NCI-H524 treated with DMSO at 0.1 percent for 48 hours (cell line): ENCODE measurements at regions not wholly inside any gene's neighbourhood (a gene's known extent, or its start where the extent isn't known, plus 50 kb on each side); places are given as distances from the start of the nearest gene placed in this dataset.
"Not testable (repeated sequence)": the region's sequence is repeated elsewhere in the genome, so short reads cannot be mapped to it uniquely, and the experiment has no call there.

ENCODE experiments used
- DNase-seq: peaks from one replicate; lab custom pipeline; 2025; lab: John Stamatoyannopoulos, UW

DNA sequence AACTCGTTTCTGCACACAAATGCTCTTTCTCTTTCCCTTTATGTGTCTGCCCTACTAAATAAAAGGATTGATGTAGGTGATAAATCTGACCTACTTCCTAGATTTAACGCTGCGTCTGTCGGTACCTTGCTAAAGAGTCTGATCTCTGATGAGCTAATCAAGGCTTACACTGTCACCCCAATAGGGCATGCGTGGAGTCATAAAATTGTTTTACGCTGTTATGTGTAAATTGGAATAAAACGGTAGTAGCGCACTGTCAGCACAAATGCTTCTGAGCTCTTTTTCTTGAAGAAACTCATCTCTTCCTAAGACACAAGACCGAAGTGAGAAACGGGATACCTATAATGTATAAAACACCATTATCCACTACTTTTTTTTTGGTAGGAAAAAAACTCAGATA, 2106.3 kb upstream of the WWC1 start:
- DNase-seq = no peak

DNA sequence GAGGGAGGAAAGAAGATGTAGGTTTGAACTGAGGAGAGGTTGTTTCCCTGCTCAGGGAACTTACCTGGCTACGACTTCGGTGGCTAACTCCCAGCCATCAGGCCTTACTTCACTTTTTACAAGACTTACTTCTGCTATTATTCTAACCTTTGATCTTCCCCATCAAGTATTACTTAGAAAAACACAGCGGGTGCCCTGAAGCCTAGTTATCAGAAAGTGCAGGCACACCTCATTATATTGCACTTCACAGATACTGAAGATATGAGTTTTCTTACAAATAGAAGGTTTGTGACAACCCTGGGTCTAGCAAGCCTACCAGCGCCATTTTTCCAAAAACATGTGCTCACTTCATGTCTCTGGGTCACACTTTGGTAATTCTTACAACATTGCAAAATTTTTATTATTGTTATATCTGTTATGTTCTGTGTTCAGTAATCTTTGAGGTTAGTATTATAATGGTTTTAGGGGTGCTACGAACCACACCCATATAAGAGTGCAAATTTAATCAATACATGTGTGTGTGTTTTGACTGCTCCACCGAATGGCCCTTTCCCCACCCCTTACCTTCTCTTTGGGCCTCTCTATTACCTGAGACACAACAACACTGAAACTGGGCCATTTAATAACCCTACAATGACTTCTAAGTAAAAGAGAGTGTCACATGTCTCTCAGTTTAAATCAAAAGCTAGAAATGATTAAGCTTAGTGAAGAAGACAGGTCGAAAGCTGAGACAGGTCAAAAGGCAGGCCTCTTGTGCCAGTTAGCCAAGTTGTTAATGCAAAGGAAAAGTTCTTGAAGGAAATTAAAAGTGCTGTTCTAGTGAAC, 2102.7 kb upstream of the WWC1 start:
- DNase-seq = no peak

DNA sequence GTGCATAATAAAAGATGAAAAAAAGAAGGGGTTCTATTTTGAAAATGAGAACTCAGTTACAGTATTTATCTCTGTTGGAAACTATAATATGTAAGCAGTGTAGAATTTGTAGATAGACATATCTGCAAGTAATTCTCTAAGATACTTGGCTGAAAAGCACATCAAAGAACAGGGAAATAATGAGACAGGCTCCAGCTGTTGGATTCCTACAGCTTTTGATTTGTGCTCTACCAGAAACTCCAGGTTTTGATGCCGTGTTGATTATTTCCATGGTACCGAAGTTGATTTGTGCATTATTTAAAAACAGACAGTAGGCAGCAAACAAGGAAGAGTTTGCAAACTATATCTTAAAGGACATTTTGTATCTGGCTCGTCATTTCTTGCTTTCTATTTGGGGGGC, 2098.7 kb upstream of the WWC1 start:
- DNase-seq = no peak

DNA sequence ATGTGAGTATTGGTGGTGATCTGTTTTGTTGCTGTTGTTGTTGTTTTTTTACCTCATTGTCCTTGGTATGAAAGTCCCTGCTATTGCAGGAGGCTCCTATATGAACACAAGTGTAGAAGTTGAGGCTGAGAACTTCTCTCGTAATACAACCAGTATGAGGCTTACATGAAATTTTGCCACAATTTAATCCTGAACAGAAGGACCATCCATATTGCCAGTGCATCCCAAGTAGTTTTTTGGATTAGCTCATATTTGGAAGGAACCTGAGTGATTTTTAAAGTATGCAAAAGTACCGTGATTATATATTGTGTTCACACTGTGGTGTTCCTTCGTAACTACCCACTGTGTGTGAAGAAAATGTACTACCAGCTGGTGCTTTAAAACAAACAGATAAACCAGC, 2095.5 kb upstream of the WWC1 start:
- DNase-seq = no peak

DNA sequence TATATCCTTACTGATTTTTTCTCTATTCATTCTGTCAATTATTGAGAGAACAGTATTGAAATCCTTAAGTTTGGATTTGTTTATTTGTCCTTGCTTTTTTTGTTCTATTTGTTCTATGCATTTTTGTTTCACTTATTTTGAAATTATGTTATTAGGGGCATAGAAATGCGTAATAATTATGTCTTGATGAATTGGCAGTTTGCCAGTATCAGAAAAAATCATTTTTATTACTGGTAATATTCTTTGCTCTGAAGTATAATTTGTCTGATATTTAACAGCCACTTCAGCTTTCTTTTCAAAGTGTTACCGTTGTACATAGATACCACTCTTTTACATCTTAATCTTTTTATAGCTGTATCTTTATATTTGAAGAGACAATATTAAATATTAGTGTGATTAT, 2090.9 kb upstream of the WWC1 start:
- no peak for DNase-seq

DNA sequence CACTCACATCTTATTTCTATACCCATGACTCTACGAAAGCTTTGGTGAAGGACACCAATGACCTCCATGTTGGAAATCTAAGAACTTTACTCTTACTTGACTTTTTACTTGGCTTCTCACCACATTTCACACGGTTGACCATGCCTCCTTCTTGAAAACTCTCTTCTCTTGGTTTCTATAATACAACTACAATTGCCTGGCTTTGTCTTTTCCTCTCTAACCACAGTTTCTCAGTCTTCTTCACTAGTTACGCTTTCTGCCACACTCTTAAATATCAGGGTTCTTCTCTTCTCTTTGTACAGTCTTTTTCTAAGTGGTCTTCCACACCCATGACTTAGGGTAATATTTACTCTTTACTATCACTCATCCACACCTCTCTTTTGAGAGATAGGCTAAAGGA, 2079.8 kb upstream of the WWC1 start:
- DNase-seq = no peak

DNA sequence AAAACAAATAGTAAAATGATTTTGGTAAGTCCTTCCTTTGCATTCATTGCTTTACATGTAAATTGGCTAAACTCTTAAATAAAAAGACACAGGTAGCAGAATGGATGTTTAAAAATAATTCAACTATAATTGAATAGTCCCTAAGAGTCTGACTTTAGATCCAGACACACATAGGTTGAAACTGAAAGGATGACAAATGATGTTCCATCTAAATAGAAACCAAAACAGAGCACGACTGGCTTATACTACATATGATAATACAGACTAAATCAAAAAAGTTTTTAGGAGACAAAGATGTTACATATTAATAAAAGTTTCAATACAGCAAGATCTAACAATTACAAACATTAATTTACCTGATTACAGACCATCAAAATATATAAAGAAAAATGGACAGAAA, 2055.1 kb upstream of the WWC1 start:
- no peak for DNase-seq

DNA sequence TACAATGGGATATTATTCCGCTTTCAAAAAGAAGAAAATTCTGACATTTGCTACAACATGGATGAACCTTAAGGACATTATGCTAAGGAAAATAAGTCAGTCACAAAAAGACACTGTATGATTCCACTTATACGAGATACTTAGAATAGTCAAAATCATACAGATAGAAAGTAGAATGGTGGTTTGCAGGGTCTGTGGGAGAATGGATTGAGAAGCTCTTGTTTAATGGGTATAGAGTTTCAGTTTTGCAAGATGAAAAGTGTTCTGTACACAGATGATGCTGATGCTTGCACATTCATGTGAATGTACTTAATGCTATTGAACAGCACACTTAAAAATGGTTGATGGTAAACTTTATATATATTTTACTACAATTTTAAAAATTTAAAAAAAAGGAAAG, 2050.7 kb upstream of the WWC1 start:
- no peak for DNase-seq

DNA sequence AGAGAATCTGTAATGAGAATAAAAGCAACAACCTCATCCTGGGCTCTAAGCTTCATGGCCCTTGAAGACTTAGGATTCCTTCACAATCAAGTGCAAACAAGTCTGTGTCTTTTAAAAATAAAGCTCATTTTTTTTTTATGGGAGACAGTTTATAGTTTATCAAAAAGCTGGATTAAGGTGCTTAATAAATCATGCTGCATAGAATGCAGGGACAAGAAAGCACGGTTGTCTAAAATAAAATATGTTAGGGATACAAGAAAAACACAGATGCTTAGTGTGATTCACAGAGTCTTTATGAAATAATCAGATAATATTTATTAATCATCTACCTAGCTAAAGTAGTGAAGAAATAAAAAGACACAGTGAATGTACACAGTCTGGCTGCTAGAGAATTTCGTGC, 2045.9 kb upstream of the WWC1 start:
- no peak for DNase-seq

DNA sequence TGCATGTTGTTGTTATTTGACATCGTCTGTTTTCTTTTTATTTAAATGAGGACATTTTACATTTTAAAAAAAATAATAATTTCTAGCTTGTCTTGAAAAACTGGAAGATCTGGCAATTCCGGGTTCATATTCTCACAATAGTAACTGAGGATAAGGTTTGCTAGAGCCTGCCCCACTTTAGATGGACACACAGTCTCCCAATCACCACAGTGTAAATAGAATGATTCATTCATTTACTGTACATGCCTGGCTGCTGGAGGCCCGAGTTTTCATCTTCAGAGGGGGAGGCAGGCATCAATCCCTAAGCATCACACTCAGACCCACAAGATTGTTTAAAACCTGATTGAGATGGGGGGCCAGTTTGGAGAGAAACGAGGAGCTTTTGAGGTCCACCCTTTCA, 2039.7 kb upstream of the WWC1 start:
- no peak for DNase-seq

DNA sequence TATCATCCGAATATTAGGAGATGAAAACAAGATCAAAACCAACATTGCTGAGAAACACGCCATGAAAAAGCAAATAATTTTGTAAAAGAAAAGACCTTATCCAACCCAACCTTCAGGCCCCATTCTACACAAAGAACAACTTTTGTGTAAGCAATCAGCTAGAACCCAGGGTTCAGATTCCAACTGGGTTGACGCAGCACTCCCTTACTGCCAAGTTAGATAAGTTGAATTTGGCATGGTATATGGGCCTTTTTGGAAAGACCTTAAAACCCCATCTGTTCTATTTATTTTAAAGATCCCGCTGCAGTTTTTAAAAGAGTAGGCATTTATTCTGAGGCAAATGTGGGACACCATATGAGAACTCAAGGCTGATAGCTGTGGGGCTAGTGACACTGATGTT, 2033.8 kb upstream of the WWC1 start:
- no peak for DNase-seq

DNA sequence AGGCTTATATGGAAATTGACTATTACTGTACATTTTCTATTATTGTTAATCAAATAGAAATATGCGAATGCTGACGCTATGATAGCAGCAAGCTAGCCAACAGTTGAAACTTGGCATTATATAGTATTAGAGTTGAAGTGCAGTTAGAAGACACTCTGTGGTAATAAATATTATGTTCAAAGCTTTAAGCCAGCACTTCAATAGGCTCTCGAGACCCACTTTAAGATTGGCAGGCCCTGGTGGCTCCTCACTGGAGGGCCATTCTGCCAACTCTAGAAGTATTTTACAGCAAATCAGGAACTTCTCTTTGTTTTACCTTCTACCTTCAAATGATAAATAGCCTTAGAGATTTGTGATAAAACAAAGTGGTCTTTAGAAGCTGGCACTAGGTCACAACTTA, 2029.0 kb upstream of the WWC1 start:
- peak; percentile 55 for DNase-seq

DNA sequence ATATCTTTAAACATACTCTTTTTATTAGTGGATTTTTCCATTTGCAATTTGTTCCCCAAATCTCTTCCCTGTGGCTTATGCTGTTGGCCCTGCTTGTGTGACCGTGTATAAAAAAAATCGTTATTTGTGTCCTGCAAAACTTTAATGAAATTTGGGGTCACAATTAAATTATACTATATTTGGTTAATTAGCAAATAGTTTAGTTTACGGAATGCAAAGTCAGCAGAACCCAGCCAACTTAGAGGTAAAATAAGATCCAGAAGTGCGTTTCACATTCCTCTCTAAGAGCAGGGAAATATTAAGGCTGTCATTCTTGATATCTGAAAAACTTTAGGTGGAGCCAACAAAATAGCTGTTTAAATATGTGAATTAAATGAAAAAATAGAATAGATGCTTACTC, 2023.5 kb upstream of the WWC1 start:
- DNase-seq = no peak

DNA sequence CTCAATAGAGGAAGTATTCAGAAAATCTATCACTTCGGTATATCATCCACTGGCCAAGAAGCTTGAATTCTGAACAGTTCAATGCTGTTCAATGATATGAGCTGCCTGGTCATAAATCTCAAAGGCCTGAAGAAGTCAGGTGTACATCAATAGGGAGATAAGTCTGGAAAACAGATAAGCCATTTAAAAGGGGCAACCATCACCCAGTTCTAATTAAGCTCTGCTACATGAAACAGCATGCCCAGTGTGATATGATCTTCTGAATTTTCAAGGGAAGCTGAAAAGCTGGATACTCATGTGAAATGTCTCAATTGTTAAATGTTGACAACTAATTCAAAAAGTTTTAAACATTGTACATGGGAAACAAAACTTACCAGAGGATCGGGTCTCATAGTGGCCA, 2020.7 kb upstream of the WWC1 start:
- no peak for DNase-seq

DNA sequence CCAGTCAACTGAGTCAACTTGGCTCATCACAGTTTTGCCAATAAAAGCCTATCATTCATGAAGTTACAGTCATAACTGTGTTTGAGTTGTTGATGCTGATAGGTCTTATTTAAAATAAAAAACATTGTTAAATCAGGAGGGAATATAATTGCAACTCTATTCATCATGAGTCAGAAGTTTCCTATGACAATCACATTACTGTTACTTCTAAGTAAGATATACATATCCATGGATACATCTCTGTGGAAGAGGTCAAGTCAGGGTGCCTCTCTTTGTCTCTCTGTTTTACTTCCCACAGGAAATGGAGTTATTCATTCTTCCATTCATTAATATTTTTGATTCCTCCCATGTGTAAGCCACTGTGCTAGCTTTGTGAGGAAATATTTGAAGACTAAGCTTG, 2015.4 kb upstream of the WWC1 start:
- DNase-seq = no peak

DNA sequence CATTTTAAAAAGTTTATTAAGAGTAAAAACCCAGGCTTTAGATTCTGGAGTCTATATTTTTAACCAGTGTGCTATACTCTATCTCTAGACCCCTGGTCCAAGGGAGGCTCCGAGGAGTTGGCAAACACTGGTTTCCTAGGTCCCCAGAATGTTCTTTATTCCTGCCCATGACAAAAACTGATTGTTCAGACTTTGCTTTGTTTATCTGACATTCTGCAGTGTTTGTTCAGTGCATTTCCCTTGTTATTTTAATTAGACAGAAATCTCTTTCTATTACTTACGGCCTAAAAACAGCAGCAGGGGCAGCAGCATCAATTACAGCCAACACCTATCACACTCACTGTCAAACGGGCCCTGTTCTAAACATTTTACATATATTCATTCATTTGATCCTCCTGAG, 2011.6 kb upstream of the WWC1 start:
- no peak for DNase-seq

DNA sequence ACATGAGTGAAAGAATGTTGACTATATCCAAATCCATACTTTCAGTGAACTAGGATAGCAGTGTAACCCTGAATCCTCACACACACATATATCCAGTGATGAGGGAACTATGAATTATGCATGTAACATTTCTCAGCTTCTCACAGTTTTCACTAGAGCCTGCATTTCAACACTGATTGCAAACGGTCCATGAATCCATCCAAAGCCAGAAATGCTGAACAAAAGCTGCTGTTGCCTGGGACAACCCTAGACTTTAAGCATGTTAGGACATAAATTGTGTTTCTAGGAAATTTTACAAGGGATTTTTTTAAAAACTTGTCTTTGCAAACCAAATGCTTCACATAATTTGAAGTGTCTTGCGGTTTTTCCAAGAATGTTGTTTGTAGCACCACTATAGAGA, 2010.0 kb upstream of the WWC1 start:
- no peak for DNase-seq

DNA sequence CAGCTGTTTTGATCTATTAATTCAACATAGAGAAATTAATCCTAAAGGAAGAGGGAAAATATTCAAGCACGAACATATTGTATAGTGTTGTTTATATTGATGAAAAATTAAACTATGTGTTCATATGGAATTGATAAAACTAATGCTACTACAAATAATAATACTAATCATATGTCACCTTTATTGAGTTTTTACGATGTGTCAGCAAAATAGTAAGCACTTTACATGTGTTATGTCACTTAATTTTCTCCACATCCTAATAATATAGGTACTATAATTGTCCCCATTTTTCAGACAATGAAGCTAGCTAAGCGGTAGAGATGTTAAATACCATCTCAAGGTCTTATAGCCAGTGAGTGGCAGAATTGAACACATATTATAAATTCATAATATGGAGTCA, 2008.5 kb upstream of the WWC1 start:
- no peak for DNase-seq

DNA sequence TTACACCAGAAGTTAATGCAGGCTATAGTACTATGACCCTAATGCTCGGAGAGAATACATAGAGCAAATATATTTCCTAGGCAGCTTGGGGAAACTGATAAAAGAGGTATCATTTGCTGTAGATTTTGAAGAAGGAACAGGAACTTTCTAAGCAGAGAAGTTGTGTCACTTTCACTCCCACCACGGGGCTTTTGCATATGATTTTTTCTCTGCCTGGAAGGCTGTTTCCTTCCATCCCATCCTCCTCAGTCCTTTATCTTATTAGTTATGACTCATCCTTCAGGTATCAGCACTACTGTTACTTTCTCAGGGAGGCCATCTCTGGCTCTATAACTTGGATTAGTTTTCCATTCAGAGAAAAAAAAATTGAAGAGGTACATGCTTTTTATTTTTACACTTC, 2006.1 kb upstream of the WWC1 start:
- DNase-seq = no peak

DNA sequence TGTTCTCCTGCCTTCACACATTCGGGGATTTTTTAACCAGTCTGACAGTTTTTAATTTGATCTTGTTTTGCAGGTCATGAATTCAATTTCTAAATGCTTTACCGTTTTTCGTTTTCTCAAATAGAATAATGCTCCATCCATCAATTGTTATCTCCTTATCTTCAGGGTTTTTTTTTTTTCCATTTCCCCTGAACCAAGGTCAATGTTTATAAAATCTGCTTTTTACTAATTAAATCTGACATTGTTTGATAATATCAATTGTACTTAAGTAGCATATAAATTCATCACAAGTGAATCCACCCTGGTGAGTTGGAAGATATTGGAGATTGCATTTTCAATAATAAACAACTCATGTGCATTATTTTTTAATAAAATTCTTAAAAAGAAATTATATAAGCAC, 2004.6 kb upstream of the WWC1 start:
- DNase-seq = no peak

DNA sequence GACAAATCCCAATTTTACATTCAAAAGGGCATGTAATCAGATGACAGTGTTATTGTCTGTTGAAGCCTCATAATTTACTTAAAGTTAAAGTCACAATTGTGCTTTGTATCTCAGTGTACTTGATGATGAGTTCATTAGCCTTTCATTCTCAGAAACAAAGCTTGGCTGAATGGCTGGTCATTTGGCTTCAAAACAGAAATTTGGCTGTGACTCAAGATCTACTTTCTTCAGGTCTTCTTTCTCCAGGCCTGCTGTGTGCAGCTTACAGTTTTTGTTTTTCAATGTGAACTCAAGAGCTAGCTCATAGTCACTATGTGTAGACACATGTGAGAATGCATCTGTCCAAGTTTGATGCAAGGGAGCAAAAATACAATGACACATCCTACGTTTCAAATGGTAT, 2003.6 kb upstream of the WWC1 start:
- no peak for DNase-seq

DNA sequence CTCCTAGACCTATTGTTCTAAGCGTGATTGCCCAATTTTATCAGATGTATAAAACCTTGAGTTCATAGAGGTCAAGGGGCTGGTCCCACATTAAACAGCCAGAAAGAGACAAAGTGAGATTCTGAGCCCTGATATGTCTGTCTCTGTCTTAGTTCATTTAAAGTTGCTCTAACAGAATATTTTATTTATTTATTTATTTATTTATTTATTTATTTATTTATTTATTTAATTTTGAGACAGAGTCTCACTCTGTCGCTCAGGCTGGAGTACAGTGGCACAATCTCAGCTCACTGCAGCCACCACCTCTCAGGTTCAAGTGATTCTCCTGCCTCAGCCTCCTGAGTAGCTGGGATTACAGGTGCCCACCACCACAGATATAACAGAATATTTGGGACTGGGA, 1999.6 kb upstream of the WWC1 start:
- not testable (repeated sequence) for DNase-seq

DNA sequence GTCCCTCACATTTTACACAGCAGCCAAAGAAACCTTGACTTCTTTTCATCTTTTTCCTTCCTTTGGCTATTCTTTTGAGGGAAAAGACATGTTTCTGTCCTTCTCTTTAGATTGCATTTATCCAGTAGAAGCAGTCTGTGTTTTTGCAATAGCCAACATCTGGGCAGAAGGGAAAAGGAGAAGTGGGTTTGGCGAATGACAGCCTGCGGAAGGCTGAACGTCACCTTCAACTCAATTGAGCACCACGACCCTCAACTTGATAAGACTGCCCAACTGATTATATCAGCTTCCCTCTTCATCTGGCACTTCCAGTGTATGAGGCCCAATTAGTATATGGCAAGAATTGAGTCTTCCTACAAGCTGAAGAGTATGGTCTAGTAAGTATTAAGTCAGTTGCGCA, 1997.6 kb upstream of the WWC1 start:
- DNase-seq = no peak

DNA sequence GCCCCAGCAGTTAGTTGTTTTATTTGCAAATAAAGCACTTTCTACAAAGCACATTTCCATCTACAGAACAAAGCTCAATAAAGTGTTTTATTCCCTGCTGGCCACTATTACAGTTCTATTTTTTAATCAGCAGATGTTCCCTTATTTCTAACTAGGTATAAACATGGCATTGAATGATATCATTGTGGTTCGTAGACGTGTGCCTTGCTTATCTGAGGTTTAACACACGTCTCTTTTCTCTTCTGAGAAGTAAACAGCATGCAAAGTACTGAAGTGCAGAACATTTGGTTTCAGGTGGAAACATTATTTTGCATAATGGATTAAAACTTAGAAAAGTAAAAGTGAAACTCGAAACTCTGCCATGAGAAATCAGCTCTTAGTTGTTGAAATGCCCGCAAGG, 1989.3 kb upstream of the WWC1 start:
- DNase-seq = no peak

DNA sequence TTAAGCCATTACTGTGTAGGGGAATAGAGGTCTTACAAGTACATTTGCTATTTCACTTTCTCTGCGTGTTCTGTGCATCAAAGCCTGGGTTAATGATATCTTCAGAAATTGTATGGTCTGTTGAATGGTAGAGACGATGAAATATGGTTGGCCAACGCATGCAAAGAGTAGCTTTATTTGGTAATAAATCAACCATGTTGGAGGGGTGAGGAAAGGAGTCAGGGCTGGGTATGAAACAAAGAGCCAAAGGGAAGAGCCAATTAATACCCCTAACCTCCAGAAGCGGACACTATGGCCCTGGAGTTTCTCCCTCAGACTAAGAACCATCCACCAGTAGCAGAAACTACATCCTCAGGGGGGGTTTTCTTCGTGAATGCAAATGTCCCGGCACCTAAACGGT, 1974.0 kb upstream of the WWC1 start:
- DNase-seq = no peak
